GM18951 (cell line): ENCODE measurements at regions not wholly inside any gene's neighbourhood (a gene's known extent, or its start where the extent isn't known, plus 50 kb on each side); places are given as distances from the start of the nearest gene placed in this dataset.
"Not testable (repeated sequence)": the region's sequence is repeated elsewhere in the genome, so short reads cannot be mapped to it uniquely, and the experiment has no call there.

Source experiments
- POLR2A ChIP-seq: IDR thresholded peaks from 4 replicates; pipeline ENCODE4 v1.6.1; 2011; ENCODE audit warnings: mild to moderate bottlenecking; ENCODE audit not compliant: insufficient read length, insufficient read depth; ENCODE audit errors: extremely low read depth
- in situ Hi-C: fragments of 300-500 bp; cut with MboI; formaldehyde crosslinking; loops from one replicate; pipeline ENCODE4 v1.12.0; 2022; ENCODE audit warnings: low sequenced_read_pairs, mixed read lengths, inconsistent platforms; ENCODE audit not compliant: unreplicated experiment

DNA sequence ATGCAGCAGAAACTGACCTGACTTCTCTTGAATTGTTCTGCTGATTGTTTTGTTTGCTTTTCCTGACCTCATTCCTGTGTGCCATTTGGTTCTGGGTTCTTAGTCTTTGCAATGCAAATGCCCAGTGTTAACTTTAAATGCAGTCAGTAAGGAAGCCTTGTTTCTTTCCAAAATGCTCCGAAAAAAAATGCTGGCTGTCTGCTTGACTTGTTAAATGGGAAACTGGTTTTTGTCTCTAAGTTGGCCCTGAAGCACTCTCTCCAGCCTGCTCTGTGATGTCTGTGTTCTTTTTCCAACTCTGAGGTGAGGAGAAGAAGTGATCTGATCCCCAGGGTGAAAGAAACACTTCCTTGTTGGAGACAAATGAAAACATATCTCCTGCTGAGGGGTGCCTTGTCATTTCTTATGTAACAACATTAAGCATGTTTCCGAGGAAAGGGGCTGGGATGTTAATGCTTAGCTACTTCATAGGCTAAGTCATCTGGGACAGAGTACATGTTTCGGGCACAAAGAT, 256.3 kb upstream of the ADGRL4 start:
- in situ Hi-C loops = no loop called here

DNA sequence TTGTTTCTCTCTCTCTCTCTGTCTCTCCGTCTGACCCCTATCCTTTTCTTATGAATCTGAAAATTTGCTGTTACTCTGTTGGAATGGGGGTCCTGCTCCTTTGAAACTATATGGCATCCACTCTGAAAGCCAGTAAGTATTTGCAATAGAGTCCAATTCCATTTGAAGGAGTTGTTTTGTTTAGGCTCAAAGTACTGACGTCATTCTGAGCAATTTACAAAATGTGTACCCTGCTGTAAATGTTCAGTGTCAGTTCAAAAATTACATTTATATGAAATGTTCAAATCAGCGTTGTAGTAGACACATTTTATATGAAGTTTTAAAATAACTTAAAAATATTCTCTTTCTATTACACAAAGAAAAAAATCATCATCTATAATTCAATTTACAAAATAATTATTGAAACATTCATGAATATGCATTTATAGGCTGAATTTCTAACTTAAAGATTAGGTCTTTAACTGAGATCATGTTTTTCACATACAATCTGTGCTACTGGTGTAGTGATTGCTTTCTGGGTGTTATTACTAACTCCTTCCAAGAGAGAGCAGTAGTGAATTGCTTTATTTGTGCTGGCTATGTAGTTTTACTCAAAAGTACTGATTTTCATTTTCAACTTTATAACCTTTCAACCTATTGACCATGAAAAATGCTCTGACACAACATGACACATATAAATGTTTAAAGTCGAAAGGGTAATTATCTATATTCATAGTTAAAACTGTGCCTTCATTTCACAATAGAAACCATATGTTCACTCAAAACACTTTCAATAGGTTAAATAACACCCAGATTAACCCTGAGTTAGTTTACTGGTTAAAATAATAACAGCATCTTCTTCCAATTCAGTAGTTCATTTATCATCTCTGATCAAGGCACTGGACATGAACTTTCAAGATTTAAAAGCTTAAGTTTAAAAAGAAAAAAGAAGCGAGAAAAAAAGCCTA, 253.1 kb upstream of the ADGRL4 start:
- TF ChIP-seq POLR2A = no peak
- in situ Hi-C loops = no loop called here

More for the DNA sequence above, 256.3 kb upstream of the ADGRL4 start:
- TF ChIP-seq POLR2A = no peak

DNA sequence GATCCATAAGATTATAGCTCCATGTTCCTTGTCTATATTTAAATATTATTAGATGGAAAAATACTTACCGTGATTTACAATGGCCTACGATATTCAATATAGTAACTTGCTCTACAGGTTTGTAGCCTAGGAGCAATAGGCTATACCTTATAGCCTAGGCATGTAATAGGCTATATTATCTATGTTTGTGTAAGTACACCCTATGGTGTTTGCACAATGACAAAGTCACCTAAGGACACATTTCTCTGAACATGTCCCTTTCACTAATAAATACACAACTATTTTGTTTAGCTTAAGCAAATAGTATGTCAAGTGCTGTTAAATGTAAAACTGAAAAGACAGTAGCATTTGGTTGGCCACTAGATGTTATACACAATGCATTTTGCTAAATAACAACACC, 248.9 kb upstream of the ADGRL4 start:
- in situ Hi-C loops = no loop called here
- TF ChIP-seq POLR2A = no peak

DNA sequence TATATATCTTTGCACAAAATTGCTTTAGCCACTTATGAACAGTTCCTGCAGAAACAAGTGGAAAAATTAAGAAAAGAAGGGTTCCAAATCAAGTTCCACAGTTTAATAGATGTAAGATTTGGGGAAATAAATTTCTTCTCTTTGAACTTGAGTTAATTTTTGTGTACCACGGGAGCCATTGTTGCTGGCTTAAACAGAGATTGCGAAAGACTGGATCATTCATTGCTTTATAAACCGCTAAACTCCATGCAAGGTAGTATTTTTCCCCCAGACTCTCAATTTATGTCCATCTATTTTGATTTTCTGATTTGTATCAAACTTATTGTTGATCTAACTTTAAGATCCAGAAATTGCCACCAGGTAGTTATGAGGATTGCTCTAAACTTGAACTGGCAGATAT, 246.1 kb upstream of the ADGRL4 start:
- no peak for TF ChIP-seq POLR2A
- in situ Hi-C loops = no loop called here

DNA sequence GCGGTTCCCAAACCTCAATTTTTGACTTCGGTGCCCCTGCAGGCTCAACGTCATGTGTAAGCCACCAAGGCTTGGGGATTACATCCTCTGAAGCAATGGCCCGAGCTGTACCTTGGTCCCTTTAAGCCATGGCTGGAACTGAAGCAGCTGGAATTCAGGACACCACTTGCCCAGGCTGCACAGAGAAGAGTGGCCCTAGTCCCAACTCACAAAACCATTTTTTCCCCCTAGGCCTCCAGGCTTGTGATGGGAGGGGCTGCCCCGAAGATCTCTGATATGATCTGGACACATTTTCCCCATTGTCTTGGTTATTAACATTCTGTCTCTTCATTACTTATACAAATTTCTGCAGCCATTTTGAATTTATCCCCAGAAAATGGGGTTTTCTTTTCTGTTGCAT, 233.3 kb upstream of the ADGRL4 start:
- in situ Hi-C loops = no loop called here
- TF ChIP-seq POLR2A = no peak

DNA sequence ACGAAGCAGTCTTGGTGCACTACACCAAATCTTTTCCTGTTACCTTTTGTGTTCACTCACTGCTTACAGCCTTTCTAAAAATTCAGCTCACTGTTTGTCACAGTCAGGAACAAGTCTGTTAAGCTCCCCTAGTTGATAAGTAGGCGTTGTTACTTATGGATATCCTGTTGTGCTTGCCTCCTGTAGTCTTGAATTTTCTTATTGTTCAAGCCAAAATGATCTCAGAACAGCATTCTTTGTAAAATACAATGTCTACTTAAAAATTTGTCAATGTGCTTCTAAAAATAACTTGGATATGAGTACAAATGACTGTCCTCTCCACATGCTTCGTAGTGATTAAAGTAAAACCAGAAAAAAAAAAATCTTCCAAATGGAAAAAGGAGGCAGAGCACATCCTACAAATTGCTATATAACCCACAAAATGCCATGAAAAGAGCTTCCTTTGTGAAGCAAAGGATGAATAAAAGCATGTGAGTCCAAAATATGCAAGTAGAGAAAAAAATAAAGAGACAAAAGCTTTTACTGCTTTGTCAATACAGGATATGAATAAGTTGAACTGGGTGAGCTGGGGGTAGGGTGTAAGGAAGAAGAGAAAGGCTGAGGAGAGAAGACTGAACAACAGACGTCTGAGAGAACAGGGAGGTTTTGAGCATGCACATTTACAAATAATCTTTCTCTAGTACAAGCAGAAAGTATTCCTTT, 228.9 kb upstream of the ADGRL4 start:
- in situ Hi-C loops = no loop called here
- TF ChIP-seq POLR2A = no peak

DNA sequence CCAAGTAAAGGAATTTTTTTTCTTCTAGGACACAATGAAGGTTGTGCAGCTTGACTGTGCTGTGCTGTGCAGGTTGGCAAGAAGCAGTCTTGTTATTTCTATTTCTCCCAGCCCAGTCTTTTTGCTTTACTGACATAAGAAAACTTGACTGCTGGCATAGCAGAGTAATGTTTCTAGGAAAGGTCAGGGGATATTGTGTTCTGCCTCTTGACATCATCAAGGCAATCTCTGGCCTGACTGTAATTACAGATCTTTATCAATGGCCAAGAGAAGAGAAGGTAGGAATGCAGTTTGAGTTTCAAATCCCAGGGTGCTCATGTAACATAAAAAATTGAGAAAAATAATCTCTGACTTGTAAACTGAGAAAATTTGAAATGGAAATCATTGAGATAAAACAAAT, 226.3 kb upstream of the ADGRL4 start:
- in situ Hi-C loops = no loop called here
- TF ChIP-seq POLR2A = no peak

DNA sequence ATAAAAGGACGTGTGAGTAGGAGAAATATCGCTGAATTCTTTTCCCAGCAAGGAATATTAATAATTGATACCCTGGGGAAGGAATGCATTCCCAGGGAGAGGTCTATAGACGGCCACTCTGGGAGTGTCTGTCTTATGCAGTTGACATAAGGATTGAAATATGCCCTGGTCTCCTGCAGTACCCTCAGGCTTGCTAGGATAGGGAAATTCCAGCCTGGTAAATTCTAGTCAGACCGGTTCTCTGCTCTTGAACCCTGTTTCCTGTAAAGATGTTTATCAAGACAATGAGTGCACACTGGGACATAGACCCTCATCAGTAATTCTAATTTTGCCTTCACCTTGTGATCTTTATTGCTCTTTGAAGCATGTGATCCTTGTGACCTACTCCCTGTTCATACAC, 224.2 kb upstream of the ADGRL4 start:
- in situ Hi-C loops = not testable (repeated sequence)

DNA sequence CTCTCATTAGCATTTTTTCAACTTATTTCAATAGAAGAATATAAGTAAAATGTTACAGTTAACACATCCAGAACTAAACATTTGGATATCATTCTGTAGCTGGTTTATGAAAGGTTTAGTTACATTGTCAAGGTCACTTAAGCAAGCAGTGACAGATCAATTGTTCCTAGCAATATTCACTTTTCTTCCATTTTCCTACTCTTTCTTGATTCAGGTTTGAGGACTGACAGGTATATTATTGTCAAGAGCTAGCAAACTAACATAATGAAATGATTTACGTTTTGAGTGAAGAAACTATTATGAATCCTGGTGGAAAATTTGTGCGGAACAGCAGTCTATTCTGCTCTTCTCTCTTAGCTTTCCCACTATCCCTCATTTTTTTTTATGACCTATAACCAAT, 220.4 kb upstream of the ADGRL4 start:
- in situ Hi-C loops = no loop called here
- TF ChIP-seq POLR2A = no peak

DNA sequence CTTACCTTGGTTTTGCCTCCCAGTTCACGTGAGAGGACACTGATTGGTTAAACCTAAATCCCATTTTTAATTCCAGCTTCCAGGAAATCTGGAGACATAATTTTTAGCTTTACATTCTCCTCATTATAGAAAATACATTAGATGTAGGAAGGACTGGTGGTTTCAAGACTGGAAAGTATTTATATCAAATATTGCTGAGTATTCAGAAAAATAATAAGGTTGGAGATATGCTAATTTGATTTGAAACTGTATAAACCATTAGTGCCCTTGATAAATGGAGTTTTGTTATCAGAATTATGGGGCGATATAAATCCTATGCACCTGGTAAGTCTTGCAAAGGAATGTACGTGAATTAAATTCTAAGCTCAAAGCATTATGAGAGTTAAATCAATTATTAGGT, 218.0 kb upstream of the ADGRL4 start:
- no peak for TF ChIP-seq POLR2A
- in situ Hi-C loops = no loop called here

DNA sequence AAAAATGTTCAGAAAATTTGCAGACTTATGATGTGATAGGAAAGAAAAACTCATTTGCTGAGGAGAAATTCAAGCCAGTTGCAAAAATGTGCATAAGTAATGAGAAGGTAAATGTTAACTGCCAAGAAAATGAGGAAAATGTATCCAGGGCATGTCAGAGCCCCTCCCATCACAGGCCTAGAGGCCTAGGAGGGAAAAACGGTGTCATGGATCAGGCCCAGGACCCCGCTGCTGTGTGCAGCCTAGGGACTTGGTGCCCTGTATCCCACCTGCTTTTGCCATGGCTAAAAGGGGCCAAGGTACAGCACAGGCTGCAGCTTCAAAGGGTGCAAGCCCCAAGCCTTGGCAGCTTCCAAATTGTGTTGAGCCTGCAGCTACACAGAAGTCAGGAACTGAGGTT, 214.0 kb upstream of the ADGRL4 start:
- in situ Hi-C loops = no loop called here
- no peak for TF ChIP-seq POLR2A

DNA sequence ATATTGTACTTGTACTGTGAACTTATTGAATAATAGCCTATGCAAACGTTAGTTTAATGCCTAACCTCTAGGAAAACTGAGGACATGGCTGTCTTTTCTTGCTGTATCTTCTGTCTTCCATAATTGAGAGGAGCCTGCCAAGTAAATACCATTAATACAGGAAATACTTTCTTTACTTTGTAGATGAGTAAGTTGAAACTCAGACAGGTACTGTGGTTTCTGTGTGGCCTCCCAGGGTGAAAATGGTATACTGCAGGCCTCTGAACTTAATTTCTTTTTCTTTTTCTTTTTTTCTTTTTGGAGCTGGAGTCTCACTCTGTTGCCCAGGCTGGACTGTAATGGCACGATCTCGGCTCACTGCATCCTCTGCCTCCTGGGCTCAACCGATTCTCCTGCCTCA, 208.8 kb upstream of the ADGRL4 start:
- no peak for TF ChIP-seq POLR2A
- in situ Hi-C loops = no loop called here

DNA sequence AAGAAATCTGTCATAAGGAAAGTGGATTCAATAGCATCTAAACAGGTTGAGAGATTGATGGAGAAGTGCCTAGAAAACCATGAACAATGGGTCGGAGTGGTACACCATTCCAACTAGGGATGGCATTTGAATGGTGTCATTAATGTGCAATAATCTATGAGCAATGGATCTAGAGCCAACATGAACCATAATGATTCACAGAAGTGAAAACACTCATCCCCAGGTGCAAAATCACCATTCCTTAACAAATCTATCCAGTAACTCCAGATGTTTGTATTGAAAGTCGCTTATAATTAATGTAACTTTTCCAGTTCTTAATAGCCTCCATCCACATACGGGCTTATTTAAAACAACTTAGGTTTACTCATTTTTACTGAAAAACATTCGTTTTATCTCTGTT, 201.3 kb upstream of the ADGRL4 start:
- in situ Hi-C loops = no loop called here
- no peak for TF ChIP-seq POLR2A

DNA sequence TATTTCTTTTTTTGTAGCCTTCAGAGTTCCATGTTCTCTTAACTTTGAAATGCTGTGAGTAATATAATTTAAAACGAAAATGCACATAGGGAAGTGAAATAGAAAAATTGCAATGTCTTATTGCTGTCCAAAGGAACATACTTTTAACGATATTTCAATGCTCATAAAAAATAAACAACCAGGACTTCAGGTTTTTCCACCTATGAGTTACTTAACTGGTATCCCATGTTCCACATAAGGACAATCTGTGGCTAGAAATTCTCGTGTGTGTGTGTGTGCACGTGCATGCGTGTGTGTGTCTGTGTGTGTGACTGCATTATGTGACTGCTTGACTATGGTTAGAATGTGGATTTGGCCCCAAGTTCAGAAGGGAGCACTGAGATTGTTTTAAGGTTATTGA, 200.8 kb upstream of the ADGRL4 start:
- TF ChIP-seq POLR2A = no peak
- in situ Hi-C loops = no loop called here
